ENCODE measurements at regions not wholly inside any gene's neighbourhood (a gene's known extent, or its start where the extent isn't known, plus 50 kb on each side); places are given as distances from the start of the nearest gene placed in this dataset.
"Not testable (repeated sequence)": the region's sequence is repeated elsewhere in the genome, so short reads cannot be mapped to it uniquely, and the experiment has no call there.

GRCh38 chr15:22726104-22726503, 60.3 kb upstream of the NIPA1 start:
- H4K8ac ChIP-seq (ENCODE audit: extremely low read depth, insufficient read depth, low read length); FAIRE-seq: not testable (repeated sequence)

GRCh38 chr15:22735067-22735466, 51.4 kb upstream of the NIPA1 start:
- H3K79me2 ChIP-seq (ENCODE audit: control insufficient read depth in 1 of 2, insufficient read depth in 2 of 2, low read length in 2 of 2); H3K36me3 ChIP-seq (ENCODE audit: control insufficient read depth in 2 of 4, insufficient read depth in 4 of 4, low read length in 3 of 4); H3K9ac ChIP-seq (replicated peaks in 1 of 4; ENCODE audit: extremely low read depth in 1 of 4, low read depth in 3 of 4, low read length in 3 of 4); H2BK120ac ChIP-seq (replicated peaks; ENCODE audit: low read depth, low read length); H3K14ac ChIP-seq (ENCODE audit: insufficient read length); H3K56ac ChIP-seq (replicated peaks; ENCODE audit: insufficient read length, low read depth, low read length); H3K18ac ChIP-seq (ENCODE audit: extremely low read depth, low read length); H4K5ac ChIP-seq (ENCODE audit: insufficient read length, low read depth, low read length); H4K91ac ChIP-seq (replicated peaks; ENCODE audit: insufficient read length, low read length); CTCF ChIA-PET (ENCODE audit: partially characterized antibody); H2BK20ac ChIP-seq (ENCODE audit: low read length); H3K23ac ChIP-seq (ENCODE audit: insufficient read length); H3K4me2 ChIP-seq (ENCODE audit: insufficient read depth in 1 of 2, low read depth in 2 of 2, low read length in 2 of 2); H4K8ac ChIP-seq (ENCODE audit: extremely low read depth, insufficient read depth, low read length); H2BK15ac ChIP-seq (ENCODE audit: low read length); H3K4me3 ChIP-seq (ENCODE audit: extremely low read depth in 1 of 4, insufficient read depth in 2 of 4, low read depth in 3 of 4, low read length in 4 of 4); H3K27me3 ChIP-seq (replicated peaks in 1 of 4; ENCODE audit: control insufficient read depth in 3 of 4, extremely low read depth in 1 of 4, insufficient read depth in 3 of 4, low read length in 3 of 4); H3K27ac ChIP-seq (ENCODE audit: low read depth, low read length); H3K23me2 ChIP-seq (ENCODE audit: low read depth, low read length); H2AFZ ChIP-seq (ENCODE audit: low read length); H2AK5ac ChIP-seq (ENCODE audit: low read depth, low read length); H3K79me1 ChIP-seq (ENCODE audit: low read depth, low read length); H3K9me3 ChIP-seq (ENCODE audit: insufficient read depth in 2 of 2, low read depth in 1 of 2, low read length in 1 of 2); FAIRE-seq; H3K4me1 ChIP-seq (replicated peaks in 1 of 4; ENCODE audit: control insufficient read depth in 3 of 4, insufficient read depth in 4 of 4, low read length in 3 of 4); H3K4ac ChIP-seq (replicated peaks; ENCODE audit: insufficient read length, low read depth, low read length); H2BK5ac ChIP-seq (ENCODE audit: low read depth, low read length); DNase-seq (ENCODE audit: low read depth in 1 of 2, low spot score in 2 of 2); H2BK12ac ChIP-seq (ENCODE audit: low read depth, low read length); H4K20me1 ChIP-seq (replicated peaks in 1 of 2; ENCODE audit: control insufficient read depth in 1 of 2, insufficient read depth in 2 of 2, low read length in 2 of 2); POLR2A ChIA-PET (ENCODE audit: partially characterized antibody): not testable (repeated sequence)
- 64% methylated on average over 4 of the region's 4 CpGs; no CpG with 5 or more reads in 1 of the 2 experiments for WGBS, 2 experiments (ENCODE audit: extremely low coverage in 1 of 2, insufficient coverage in 1 of 2, insufficient read length in 1 of 2, insufficient replicate concordance in 2 of 2, low coverage in 1 of 2, low lambda C conversion rate in 2 of 2, missing lambda C conversion rate in 1 of 2)

More at GRCh38 chr15:22726104-22726503, 60.3 kb upstream of the NIPA1 start:
- H4K20me1 ChIP-seq (replicated peaks in 1 of 2; ENCODE audit: control insufficient read depth in 1 of 2, insufficient read depth in 2 of 2, low read length in 2 of 2); H2BK5ac ChIP-seq (ENCODE audit: low read depth, low read length); H3K56ac ChIP-seq (replicated peaks; ENCODE audit: insufficient read length, low read depth, low read length); H2BK120ac ChIP-seq (replicated peaks; ENCODE audit: low read depth, low read length); H3K36me3 ChIP-seq (ENCODE audit: control insufficient read depth in 2 of 4, insufficient read depth in 4 of 4, low read length in 3 of 4); H3K23me2 ChIP-seq (ENCODE audit: low read depth, low read length); H3K27ac ChIP-seq (ENCODE audit: low read depth, low read length); H2BK20ac ChIP-seq (ENCODE audit: low read length); H3K23ac ChIP-seq (ENCODE audit: insufficient read length); H4K5ac ChIP-seq (ENCODE audit: insufficient read length, low read depth, low read length); H2AFZ ChIP-seq (ENCODE audit: low read length); H3K4me1 ChIP-seq (replicated peaks in 1 of 4; ENCODE audit: control insufficient read depth in 3 of 4, insufficient read depth in 4 of 4, low read length in 3 of 4); H3K9me3 ChIP-seq (ENCODE audit: insufficient read depth in 2 of 2, low read depth in 1 of 2, low read length in 1 of 2); DNase-seq (ENCODE audit: low read depth in 1 of 2, low spot score in 2 of 2); POLR2A ChIA-PET (ENCODE audit: partially characterized antibody); H3K27me3 ChIP-seq (replicated peaks in 1 of 4; ENCODE audit: control insufficient read depth in 3 of 4, extremely low read depth in 1 of 4, insufficient read depth in 3 of 4, low read length in 3 of 4); H3K9ac ChIP-seq (replicated peaks in 1 of 4; ENCODE audit: extremely low read depth in 1 of 4, low read depth in 3 of 4, low read length in 3 of 4); H3K4me3 ChIP-seq (ENCODE audit: extremely low read depth in 1 of 4, insufficient read depth in 2 of 4, low read depth in 3 of 4, low read length in 4 of 4); CTCF ChIA-PET (ENCODE audit: partially characterized antibody); H3K79me2 ChIP-seq (ENCODE audit: control insufficient read depth in 1 of 2, insufficient read depth in 2 of 2, low read length in 2 of 2); H3K18ac ChIP-seq (ENCODE audit: extremely low read depth, low read length); H3K4ac ChIP-seq (replicated peaks; ENCODE audit: insufficient read length, low read depth, low read length); H3K4me2 ChIP-seq (ENCODE audit: insufficient read depth in 1 of 2, low read depth in 2 of 2, low read length in 2 of 2); H2BK15ac ChIP-seq (ENCODE audit: low read length); H3K79me1 ChIP-seq (ENCODE audit: low read depth, low read length); H3K14ac ChIP-seq (ENCODE audit: insufficient read length); H4K91ac ChIP-seq (replicated peaks; ENCODE audit: insufficient read length, low read length); H2BK12ac ChIP-seq (ENCODE audit: low read depth, low read length); H2AK5ac ChIP-seq (ENCODE audit: low read depth, low read length): not testable (repeated sequence)
- WGBS, 2 experiments (ENCODE audit: extremely low coverage in 1 of 2, insufficient coverage in 1 of 2, insufficient read length in 1 of 2, insufficient replicate concordance in 2 of 2, low coverage in 1 of 2, low lambda C conversion rate in 2 of 2, missing lambda C conversion rate in 1 of 2): no CpG with 5 or more reads among the region's 2 CpGs

Data from H1 (cell line).